OCI-LY7 (cell line): ENCODE measurements at regions not wholly inside any gene's neighbourhood (a gene's known extent, or its start where the extent isn't known, plus 50 kb on each side); places are given as distances from the start of the nearest gene placed in this dataset.

ENCODE experiments used
- EZH2phosphoT487 ChIP-seq: fragments of 200-600 bp; sonication (generic); IDR thresholded peaks from 2 replicates; pipeline ENCODE4 v1.6.1; 2018; ENCODE audit warnings: low read depth, borderline replicate concordance, mild to moderate bottlenecking, mixed run types, antibody characterized with exemption, low read length, moderate library complexity, mixed read lengths
- TF ChIP-seq, protein P1 (sequence below): fragments of 200-600 bp; sonication (generic); conservative IDR thresholded peaks from 2 replicates; pipeline ENCODE4 v1.5.1; 2014; ENCODE audit warnings: mild to moderate bottlenecking, antibody characterized with exemption, low read length, moderate library complexity, mixed read lengths

DNA sequence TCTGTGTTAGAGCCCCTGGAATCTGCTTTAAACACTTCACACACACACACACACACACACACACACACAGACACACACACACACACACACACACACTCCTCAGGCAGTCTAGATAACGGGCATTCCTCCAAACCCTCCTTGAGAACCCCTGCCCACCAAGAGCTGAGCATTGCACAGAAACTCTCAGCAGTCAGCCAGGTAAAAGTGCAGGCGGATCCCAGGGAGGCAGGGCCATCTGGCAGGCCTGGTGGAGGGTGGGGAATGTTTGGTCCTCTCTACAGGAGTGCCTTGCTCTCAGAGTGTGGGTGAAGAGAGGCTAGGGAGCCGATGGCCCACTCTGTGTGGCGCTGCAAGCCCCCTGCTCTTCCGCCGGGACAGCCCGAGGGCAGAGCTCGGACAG, 190.2 kb downstream of the BUD13 start:
- TF ChIP-seq, protein P1, sequence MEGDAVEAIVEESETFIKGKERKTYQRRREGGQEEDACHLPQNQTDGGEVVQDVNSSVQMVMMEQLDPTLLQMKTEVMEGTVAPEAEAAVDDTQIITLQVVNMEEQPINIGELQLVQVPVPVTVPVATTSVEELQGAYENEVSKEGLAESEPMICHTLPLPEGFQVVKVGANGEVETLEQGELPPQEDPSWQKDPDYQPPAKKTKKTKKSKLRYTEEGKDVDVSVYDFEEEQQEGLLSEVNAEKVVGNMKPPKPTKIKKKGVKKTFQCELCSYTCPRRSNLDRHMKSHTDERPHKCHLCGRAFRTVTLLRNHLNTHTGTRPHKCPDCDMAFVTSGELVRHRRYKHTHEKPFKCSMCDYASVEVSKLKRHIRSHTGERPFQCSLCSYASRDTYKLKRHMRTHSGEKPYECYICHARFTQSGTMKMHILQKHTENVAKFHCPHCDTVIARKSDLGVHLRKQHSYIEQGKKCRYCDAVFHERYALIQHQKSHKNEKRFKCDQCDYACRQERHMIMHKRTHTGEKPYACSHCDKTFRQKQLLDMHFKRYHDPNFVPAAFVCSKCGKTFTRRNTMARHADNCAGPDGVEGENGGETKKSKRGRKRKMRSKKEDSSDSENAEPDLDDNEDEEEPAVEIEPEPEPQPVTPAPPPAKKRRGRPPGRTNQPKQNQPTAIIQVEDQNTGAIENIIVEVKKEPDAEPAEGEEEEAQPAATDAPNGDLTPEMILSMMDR: no peak
- TF ChIP-seq EZH2phosphoT487: no peak
